ENCODE measurements at regions not wholly inside any gene's neighbourhood (a gene's known extent, or its start where the extent isn't known, plus 50 kb on each side); places are given as distances from the start of the nearest gene placed in this dataset.

GRCh38 chr10:130499541-130499940 is 363.4 kb downstream of the GLRX3 start:
- no peak for TF ChIP-seq EZH2phosphoT487 (IDR thresholded peaks at IDR 0.05; ENCODE audit: insufficient read depth, low read depth)
- no peak for TF ChIP-seq EZH2 (IDR thresholded peaks at IDR 0.05; ENCODE audit: insufficient read depth, poor library complexity, severe bottlenecking)

Data from GM23248 (cell line).